ENCODE measurements at regions not wholly inside any gene's neighbourhood (a gene's known extent, or its start where the extent isn't known, plus 50 kb on each side); places are given as distances from the start of the nearest gene placed in this dataset.

DNA sequence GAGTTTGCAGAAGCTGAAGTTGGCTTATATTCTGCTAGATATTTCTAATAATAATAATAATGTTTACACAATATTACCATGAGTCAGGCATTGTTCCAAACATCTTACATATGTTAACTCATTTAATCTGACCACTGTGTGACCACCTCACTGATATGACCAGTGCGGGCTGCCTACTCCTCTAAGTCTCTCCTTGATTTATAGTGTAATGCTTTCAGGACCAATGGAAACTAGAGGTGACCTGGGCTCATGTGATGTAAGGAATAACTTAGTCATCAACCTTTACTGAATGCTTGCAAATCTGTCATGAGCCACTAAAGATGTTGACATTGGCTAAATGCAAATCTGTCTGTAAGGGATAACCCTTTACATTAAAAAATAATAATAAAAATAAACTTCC is 51.1 kb upstream of the GPR6 start (continued):
- TF ChIP-seq, protein P1, sequence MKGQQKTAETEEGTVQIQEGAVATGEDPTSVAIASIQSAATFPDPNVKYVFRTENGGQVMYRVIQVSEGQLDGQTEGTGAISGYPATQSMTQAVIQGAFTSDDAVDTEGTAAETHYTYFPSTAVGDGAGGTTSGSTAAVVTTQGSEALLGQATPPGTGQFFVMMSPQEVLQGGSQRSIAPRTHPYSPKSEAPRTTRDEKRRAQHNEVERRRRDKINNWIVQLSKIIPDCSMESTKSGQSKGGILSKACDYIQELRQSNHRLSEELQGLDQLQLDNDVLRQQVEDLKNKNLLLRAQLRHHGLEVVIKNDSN (CRISPR knock-in tag; IDR thresholded peaks at IDR 0.05): no peak
- TF ChIP-seq HMGA2 (CRISPR knock-in tag; IDR thresholded peaks at IDR 0.05) (no peak), JAZF1 (CRISPR knock-in tag; IDR thresholded peaks at IDR 0.05) (no peak), CREB1 (CRISPR knock-in tag; IDR thresholded peaks at IDR 0.05) (no peak), ZNF219 (CRISPR knock-in tag; IDR thresholded peaks at IDR 0.05; ENCODE audit: borderline replicate concordance) (no peak), MXD4 (CRISPR knock-in tag; IDR thresholded peaks at IDR 0.05; ENCODE audit: borderline replicate concordance) (no peak), GABPB1 (CRISPR knock-in tag; IDR thresholded peaks at IDR 0.05) (no peak)
- TF ChIP-seq, protein P2, sequence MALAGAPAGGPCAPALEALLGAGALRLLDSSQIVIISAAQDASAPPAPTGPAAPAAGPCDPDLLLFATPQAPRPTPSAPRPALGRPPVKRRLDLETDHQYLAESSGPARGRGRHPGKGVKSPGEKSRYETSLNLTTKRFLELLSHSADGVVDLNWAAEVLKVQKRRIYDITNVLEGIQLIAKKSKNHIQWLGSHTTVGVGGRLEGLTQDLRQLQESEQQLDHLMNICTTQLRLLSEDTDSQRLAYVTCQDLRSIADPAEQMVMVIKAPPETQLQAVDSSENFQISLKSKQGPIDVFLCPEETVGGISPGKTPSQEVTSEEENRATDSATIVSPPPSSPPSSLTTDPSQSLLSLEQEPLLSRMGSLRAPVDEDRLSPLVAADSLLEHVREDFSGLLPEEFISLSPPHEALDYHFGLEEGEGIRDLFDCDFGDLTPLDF (CRISPR knock-in tag; IDR thresholded peaks at IDR 0.05): no peak

Data from WTC11 (cell line).